Cardiac muscle cell (in vitro differentiated cells and primary cell): ENCODE measurements at regions not wholly inside any gene's neighbourhood (a gene's known extent, or its start where the extent isn't known, plus 50 kb on each side); places are given as distances from the start of the nearest gene placed in this dataset.

Experiments used
- DNase-seq, 2 donors: peaks; one replicate each; pipeline versions ENCODE4 v3.0.0 to v3.0.0-alpha.2; 2010 to 2017; ENCODE audit warnings: low read depth in 1 of 2, low spot score in 1 of 2
- H3K27ac ChIP-seq: fragments of 200-600 bp; sonication (generic); 2 replicates; pipeline ENCODE4 v1.5.1; 2016
- H3K27me3 ChIP-seq: fragments of 200-600 bp; sonication (generic); 2 replicates; pipeline ENCODE4 v1.6.0; 2016; ENCODE audit warnings: control low read depth
- H3K36me3 ChIP-seq: fragments of 200-600 bp; sonication (generic); 2 replicates; pipeline ENCODE4 v1.5.1; 2016; ENCODE audit warnings: control low read depth
- H3K4me1 ChIP-seq: fragments of 200-600 bp; sonication (generic); 2 replicates; pipeline ENCODE4 v1.8.1; 2017; ENCODE audit warnings: low read depth, mild to moderate bottlenecking, mixed run types
- H3K4me3 ChIP-seq: fragments of 200-600 bp; sonication (generic); 2 replicates; pipeline ENCODE4 v1.5.1; 2016; ENCODE audit warnings: mild to moderate bottlenecking
- H3K9me3 ChIP-seq: fragments of 200-600 bp; sonication (generic); 2 replicates; pipeline ENCODE4 v1.5.1; 2017; ENCODE audit warnings: low read depth, mild to moderate bottlenecking, control low read depth
- TF ChIP-seq, protein P1 (sequence below): IDR thresholded peaks from 2 replicates; pipeline ENCODE4 v1.5.1; 2012; ENCODE audit warnings: low read depth, mild to moderate bottlenecking, low read length

DNA sequence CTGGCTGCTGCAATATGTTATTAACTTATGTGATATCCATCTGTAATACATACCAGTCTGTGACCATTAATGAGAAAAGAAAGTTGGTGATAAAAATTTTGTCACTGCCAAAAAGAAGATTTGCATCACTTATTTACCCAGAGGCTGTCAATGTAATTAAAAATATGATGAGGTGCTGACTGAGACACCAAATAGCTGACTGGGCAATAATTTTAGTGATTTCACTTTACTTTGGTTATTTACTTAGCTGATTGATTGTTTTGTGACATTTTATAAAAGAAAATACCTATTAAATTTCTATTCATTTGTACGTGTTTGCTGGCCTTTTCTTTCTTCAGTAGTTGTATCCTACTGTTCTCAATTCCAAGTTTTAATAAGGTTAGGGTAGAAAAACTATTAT lies 139.2 kb downstream of the HLX start:
- no peak overlapping the region for H3K27ac ChIP-seq
- H3K9me3 ChIP-seq: no peaks in the 10 kb centered on the region
- no peaks in the 10 kb centered on the region for H3K36me3 ChIP-seq
- no peak overlapping the region for H3K4me3 ChIP-seq
- peaks cover 82% of the 10 kb centered on the region for H3K27me3 ChIP-seq
- TF ChIP-seq, protein P1, sequence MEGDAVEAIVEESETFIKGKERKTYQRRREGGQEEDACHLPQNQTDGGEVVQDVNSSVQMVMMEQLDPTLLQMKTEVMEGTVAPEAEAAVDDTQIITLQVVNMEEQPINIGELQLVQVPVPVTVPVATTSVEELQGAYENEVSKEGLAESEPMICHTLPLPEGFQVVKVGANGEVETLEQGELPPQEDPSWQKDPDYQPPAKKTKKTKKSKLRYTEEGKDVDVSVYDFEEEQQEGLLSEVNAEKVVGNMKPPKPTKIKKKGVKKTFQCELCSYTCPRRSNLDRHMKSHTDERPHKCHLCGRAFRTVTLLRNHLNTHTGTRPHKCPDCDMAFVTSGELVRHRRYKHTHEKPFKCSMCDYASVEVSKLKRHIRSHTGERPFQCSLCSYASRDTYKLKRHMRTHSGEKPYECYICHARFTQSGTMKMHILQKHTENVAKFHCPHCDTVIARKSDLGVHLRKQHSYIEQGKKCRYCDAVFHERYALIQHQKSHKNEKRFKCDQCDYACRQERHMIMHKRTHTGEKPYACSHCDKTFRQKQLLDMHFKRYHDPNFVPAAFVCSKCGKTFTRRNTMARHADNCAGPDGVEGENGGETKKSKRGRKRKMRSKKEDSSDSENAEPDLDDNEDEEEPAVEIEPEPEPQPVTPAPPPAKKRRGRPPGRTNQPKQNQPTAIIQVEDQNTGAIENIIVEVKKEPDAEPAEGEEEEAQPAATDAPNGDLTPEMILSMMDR: no peak
- peaks cover 4% of the 10 kb centered on the region for H3K4me1 ChIP-seq
- no peak for DNase-seq

DNA sequence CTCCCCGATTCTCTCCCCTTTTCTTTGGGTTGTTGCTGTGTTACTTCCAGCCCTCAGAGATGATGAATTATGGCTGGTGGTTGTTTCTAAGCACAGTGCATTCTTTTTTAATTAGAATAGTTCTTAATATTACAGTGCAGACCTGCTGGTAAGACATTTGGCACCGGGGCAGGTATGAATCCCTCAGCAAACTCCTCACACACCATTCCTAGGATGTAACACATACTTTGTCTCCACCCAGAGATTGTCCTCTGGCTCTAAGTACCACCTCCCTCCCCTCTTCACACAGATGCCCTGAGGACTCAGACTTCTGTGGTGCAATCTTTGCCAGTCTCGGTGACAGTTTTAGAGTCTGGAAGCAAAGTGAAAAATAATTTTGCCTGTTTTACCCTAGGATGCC lies 143.1 kb downstream of the HLX start:
- Histone ChIP-seq H3K27me3 (peaks cover 94% of the 10 kb centered on the region), H3K27ac (no peak overlapping the region), H3K4me1 (no peaks in the 10 kb centered on the region), H3K4me3 (no peak overlapping the region), H3K9me3 (no peaks in the 10 kb centered on the region), H3K36me3 (no peaks in the 10 kb centered on the region)
- TF ChIP-seq, protein P1: no peak
- no peak for DNase-seq

DNA sequence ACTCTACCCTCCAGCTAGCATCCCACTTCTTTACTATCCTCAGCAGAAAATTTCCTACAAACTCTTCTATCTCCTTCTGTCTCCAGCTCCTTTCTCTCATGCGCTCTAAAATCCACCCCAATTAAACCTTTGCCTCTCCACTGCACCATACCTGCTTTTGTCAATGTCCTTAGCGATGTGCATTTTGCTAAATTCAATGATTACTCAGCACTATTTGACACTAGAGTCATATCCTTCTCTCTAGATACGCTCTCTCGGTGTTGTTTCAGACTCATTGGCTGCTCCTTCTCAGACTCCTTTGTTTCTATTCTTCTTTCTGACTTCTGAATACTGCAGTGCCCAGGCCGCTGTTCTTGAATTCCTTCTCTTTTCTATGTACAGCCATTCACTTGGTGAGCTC lies 144.2 kb downstream of the HLX start:
- Histone ChIP-seq H3K27ac (no peak overlapping the region), H3K4me1 (no peaks in the 10 kb centered on the region), H3K4me3 (no peak overlapping the region), H3K9me3 (no peaks in the 10 kb centered on the region), H3K27me3 (peaks cover 90% of the 10 kb centered on the region), H3K36me3 (no peaks in the 10 kb centered on the region)
- DNase-seq: no peak
- TF ChIP-seq, protein P1: no peak

DNA sequence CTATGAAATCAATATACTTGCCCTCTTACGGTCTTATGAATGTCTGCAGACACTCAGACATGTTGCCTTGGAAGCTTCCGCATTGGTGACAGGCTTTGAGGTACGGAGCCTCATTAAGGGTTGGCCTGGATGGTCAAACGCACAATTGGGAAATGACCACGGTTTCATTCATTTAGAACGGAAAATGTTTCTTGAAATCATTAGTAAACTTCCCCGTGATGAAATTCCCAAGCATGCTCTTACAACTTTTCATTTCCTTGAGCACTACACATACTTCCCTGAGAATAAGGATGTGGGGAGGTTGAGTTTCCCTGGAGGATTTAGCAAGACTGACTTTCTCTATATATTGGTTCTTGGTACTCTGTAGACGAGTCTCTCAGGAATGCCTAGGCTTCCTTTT lies 146.3 kb downstream of the HLX start:
- Histone ChIP-seq H3K4me1 (no peaks in the 10 kb centered on the region), H3K36me3 (no peaks in the 10 kb centered on the region), H3K27me3 (peaks cover 74% of the 10 kb centered on the region), H3K9me3 (no peaks in the 10 kb centered on the region), H3K4me3 (no peak overlapping the region), H3K27ac (no peak overlapping the region)
- no peak for DNase-seq
- TF ChIP-seq, protein P1: no peak

DNA sequence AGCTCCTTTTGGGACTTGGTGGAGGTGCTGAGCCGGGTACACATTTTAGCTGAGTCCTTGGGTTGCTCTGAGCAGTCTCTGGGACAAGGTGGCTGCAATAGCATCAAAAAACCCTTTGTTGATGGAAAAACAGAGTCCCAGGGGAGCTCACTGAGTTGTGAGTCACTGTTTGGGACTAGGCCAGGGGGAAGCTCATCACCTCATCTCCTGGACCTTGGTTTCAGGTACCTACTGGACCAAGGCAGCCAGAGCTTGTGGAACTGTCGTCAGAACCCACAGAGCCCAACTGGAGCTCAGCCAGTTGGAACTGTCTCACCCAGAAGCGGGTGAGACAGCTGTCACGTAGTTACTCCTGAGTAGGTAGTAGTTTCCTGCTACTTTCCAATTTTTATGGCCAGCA lies 146.7 kb downstream of the HLX start:
- Histone ChIP-seq H3K4me1 (no peaks in the 10 kb centered on the region), H3K27ac (no peak overlapping the region), H3K27me3 (peaks cover 69% of the 10 kb centered on the region), H3K4me3 (no peak overlapping the region), H3K9me3 (no peaks in the 10 kb centered on the region), H3K36me3 (no peaks in the 10 kb centered on the region)
- no peak for DNase-seq
- TF ChIP-seq, protein P1: no peak
